Stimulated activated CD8-positive, alpha-beta memory T cell treated with anti-CD3 and anti-CD28 coated beads, Interleukin-15, amount 100 ng/mL, for 1 hour (primary cell): ENCODE measurements at regions not wholly inside any gene's neighbourhood (a gene's known extent, or its start where the extent isn't known, plus 50 kb on each side); places are given as distances from the start of the nearest gene placed in this dataset.

Source experiments
- DNase-seq: peaks from one replicate; pipeline ENCODE4 v3.0.0-alpha.2; 2020; ENCODE audit warnings: low read depth

DNA sequence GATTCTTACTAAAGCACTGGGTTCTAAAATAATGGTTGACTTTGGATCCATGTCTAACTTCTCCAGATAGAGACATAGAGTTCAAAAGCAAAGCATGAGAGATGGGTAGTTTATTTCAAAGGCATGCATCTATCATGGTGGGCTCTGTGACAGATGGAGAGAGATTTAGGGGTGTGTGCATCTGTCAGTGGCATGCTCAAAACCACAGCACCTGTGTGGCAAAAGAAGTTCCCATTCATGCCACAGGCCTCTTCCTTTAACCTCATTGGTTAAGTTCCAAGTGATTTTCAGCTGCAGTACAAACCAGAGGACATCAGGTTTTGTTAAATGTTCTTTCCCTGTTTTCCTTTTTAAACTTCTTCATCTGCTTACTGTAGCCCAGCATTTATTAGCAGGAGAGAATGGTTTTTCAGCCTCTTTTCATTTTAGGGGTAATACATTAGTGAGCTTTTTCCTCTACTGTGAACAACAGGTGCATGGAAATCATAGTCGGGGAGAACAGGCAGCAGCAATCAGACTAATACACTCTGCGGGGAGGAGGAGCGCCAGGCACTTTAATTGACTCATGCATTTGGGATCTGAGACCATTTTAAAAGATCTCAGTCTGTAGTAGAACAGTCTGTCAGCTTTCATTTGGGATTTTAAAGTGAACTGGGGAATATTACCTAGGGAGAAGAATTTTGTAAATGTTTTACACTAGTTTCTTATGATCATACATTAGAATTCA lies 52.4 kb upstream of the UPP2 start:
- no peak for DNase-seq

DNA sequence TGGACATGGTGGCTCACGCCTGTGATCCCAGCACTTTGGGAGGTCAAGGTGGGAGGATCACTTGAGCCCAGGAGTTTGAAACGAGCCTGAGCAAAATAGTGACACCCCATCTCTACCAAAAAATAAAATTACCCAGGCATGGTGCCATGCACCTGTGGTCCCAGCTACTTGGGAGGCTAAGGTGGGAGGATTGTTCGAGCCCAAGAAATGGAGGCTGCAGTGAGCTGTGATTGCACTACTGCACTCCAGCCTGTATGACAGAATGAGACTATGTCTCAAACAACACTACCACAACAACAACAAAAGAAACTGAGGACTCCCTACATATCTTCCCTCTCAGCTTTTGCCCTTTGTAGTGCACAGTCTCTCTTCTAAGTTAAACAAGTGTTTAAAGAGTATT lies 53.3 kb upstream of the UPP2 start:
- no peak for DNase-seq

DNA sequence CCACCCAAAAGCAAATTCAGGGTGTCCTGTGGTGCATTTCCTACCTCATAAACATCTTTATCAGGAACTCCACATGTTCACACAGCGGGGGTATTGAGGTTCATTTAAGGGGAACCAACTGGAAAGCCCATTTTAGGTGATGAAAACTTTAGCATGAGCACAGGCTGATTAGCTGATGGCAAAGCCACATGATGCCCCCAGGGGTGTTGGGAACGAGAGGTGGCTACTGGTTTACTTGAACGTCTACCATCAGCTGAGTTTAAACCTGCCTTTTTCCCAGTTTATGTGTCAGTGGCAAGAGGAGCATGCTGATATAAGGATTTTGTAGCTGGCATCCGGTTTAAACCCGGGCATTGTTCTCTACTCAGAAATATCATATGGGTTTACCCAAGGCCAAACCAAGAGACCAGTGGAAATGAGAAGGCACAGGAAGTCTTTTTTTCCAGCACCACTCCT lies 54.5 kb upstream of the UPP2 start:
- DNase-seq: no peak

GRCh38 chr2:158046121-158046880 lies 55.4 kb upstream of the UPP2 start:
- DNase-seq: no peak

DNA sequence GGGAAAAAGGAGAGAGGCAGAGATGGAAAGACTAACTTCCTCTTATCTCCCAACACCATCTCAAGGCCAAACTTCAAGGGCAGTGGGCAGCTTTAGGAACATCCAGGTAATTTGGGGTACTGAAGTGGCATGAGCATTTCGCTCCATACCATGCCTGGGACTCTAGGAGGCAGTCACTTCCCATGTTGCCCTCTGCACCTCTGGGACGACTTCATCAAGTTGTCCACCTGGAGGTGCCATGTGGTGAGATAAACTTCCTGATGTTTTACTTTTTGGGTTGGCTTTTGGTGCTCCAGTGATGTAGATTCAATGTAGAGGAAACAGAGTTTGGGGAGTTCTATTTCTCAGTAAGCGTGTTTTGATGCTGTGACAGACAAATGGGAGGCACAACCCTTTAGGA lies 56.3 kb upstream of the UPP2 start:
- DNase-seq: no peak

- DNase-seq: no peak
Observed at GRCh38 chr2:158043181-158043948, 58.3 kb upstream of the UPP2 start.

DNA sequence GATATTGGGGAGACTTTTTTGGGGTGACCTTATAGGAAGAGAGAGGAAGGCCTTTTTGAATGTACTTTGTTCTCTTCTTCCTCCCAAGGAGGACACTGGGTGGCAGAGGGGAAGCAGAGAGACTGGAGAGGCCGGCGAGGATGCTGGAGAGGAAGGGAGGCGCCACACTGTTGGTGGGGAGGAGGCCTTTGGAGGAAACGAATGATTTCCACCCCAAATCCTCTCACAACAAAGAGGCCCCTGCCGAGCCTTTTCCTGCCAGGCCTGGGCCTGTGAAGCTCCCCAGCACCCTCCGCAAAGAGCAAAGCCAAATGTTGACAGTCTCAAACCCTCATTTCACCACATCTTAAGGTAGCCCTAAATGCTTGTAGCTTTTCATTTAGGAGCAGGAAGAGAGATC lies 59.0 kb upstream of the UPP2 start:
- DNase-seq: no peak

- no peak for DNase-seq
Observed at GRCh38 chr2:158042245-158042644, 59.4 kb upstream of the UPP2 start.

- no peak for DNase-seq
Observed at GRCh38 chr2:158041400-158041799, 60.3 kb upstream of the UPP2 start.

GRCh38 chr2:158038901-158039300 lies 62.8 kb upstream of the UPP2 start:
- DNase-seq: no peak

GRCh38 chr2:158034198-158034866 lies 67.3 kb upstream of the UPP2 start:
- no peak for DNase-seq

DNA sequence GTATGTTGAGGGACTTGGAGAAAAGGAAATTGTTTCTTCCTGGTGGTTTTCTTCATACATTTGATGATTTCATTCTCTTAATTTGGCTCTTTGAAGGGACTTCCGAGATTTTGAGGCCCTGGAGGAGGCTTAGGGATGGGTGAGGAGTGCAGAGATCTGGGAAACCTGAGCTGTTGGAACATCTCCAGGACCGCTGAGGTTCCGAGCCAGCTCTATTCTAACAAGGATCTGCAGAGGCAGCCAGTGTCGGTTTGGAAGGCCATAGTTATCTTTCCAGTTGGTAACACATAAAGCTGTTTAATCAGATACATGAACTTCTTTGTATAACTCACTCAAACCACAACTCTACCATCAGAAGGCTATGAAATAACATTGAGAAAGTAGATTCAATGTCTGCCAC lies 70.3 kb upstream of the UPP2 start:
- no peak for DNase-seq

DNA sequence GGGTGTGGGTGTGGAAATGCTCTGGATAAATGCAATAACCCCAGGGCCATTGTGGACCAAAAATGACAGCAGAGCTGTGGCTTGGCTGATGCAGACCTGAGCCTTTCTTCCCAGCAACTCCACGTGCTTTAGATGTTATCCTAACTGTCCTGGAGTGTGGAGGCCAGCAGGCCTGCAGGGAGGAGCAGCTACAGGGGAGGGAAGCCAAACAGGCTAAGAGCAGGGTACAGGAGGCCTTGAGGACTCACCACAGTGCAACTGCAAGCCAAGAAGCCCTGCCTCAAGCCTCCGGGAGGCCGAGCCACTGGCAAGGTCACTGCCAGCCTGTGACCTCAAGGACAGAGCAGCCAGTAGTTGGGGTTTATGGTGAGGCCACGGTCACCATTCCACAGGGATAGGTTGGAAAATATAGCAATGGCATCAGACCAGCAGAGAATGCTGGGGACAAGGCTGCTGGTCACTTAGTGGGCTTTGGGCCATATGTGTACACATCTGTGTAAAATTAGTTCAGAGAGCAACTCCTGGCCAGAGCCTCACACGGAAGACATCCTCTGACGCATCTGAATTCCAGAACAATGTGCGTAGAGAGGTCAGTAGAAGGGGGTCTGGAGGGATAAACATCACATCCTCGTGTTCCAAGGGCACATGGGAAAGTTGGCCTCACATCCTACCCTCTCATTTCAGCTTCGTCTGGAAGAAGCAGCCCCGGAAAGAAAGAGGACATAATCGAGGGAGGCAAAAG lies 76.2 kb upstream of the UPP2 start:
- DNase-seq: no peak

- peak; percentile 25 for DNase-seq
Observed at GRCh38 chr2:158024288-158024898, 77.3 kb upstream of the UPP2 start.

- DNase-seq: no peak
Observed at GRCh38 chr2:158022888-158023287, 78.8 kb upstream of the UPP2 start.

- DNase-seq: no peak
Observed at GRCh38 chr2:158021226-158021625, 80.5 kb upstream of the UPP2 start.

GRCh38 chr2:158015428-158016076 lies 86.1 kb upstream of the UPP2 start:
- no peak for DNase-seq

DNA sequence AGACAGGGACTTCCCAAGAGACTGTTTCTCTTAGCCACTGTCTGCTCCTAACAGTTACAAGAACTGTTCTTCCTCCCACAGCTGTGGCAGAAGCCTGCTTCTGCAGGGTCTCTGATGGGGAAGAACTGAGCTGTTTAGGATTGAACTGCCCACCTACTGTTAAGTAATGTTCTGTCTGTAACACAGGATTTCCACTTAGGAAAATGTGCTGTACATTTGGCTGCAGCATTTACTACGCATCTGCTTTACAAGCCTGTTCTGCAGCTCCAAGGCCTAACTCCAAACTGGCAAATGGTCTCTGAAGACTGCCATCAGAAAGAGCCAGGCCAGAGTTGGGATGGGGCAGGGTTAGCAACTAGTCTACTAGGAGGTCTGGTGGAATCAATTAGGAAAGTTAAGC lies 87.8 kb upstream of the UPP2 start:
- no peak for DNase-seq

- DNase-seq: no peak
Observed at GRCh38 chr2:158011055-158011771, 90.5 kb upstream of the UPP2 start.

- DNase-seq: no peak
Observed at GRCh38 chr2:158009399-158009798, 92.3 kb upstream of the UPP2 start.
